ENCODE measurements at regions not wholly inside any gene's neighbourhood (a gene's known extent, or its start where the extent isn't known, plus 50 kb on each side); places are given as distances from the start of the nearest gene placed in this dataset.

GRCh38 chr1:240705579-240705978, 93.6 kb upstream of the GREM2 start:
- TF ChIP-seq CTCF (IDR thresholded peaks at IDR 0.05; ENCODE audit: insufficient read depth, low read length) (no peak), REST (IDR thresholded peaks at IDR 0.05; ENCODE audit: insufficient replicate concordance, low read depth) (no peak), SPI1 (IDR thresholded peaks at IDR 0.05; ENCODE audit: borderline replicate concordance, low read depth) (no peak)

Data from HL-60 (cell line).